ENCODE measurements at regions not wholly inside any gene's neighbourhood (a gene's known extent, or its start where the extent isn't known, plus 50 kb on each side); places are given as distances from the start of the nearest gene placed in this dataset.
"Not testable (repeated sequence)": the region's sequence is repeated elsewhere in the genome, so short reads cannot be mapped to it uniquely, and the experiment has no call there.

DNA sequence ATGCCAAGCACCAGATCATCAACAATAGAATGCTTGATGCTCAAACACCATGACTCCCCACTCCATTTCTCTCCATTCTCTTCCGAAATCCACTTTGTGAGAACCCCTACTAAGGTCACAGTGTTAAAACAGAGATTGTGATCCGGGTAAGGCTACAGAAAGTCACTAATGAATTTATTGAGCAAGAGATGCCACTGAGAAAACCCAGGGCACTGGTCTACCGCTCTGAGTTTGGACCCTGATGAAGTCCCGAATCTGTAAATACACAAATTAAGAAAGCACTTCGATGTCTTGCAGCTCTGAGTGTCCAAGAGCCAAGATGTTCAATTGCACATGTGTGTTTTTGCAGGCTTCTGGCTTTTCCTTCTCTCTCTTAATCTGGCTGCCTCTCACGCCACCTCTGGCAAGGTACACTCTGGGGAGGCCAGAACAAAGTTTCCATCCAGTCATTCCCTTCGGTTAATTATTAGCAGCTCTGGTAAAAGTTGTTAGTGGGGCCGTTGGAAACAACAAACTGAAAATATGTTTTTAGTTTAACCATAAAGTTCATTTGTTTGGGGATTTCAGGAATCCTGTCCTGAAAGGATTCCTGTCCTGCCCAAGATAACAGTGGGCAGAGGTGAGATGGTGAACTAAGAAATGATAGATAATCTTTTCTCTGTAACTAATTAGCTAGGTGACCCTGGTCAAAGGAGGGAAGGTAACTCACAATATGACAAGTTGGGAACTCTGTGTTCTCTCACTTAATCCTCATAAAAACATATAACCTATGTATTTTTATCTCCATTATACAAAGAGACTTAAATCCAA is 75.4 kb downstream of the BTG1 start:
- WGBS, result 72% methylated on average over 8 of the region's 8 CpGs
- no peak for DNase-seq (ENCODE audit: extremely low spot score)
- Histone ChIP-seq H3K36me3 (ENCODE audit: insufficient read depth) (no peaks in the 10 kb centered on the region), H3K27ac (ENCODE audit: low read depth) (peak overlapping the region; percentile 15), H3K4me3 (ENCODE audit: low read depth, low read length) (no peak overlapping the region), H3K4me1 (ENCODE audit: insufficient read depth) (peaks cover 1% of the 10 kb centered on the region)

GRCh38 chr12:92068459-92068858 is 77.2 kb downstream of the BTG1 start:
- peaks cover 1% of the 10 kb centered on the region for H3K4me1 ChIP-seq (ENCODE audit: insufficient read depth)
- DNase-seq (ENCODE audit: extremely low spot score), result no peak
- WGBS, result 89% methylated on average over 1 of the region's 1 CpG
- H3K27ac ChIP-seq (ENCODE audit: low read depth), result no peak overlapping the region
- H3K36me3 ChIP-seq (ENCODE audit: insufficient read depth), result no peaks in the 10 kb centered on the region
- H3K4me3 ChIP-seq (ENCODE audit: low read depth, low read length), result no peak overlapping the region

DNA sequence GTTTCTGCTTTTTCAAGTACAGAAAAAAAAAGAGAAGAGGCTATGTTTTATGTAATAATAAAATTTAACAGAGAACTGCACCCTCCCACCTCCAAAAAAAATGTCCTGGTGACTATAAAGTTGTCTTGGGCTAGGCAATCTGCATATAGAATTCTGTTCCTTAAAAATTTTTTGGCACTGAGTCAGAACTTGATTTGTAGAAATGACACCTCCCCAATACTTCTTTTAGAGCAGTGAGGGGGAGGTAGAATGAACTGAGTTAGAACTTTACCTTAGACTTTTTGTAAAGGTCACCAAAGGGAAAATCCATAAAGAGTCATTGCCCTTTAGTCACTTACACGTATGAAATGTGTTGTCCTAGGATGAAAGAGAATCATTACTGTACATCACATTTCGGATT is 80.0 kb downstream of the BTG1 start:
- Histone ChIP-seq H3K4me1 (ENCODE audit: insufficient read depth) (peaks cover 1% of the 10 kb centered on the region), H3K36me3 (ENCODE audit: insufficient read depth) (no peaks in the 10 kb centered on the region), H3K27ac (ENCODE audit: low read depth) (no peak overlapping the region), H3K4me3 (ENCODE audit: low read depth, low read length) (no peak overlapping the region)
- WGBS, result 70% methylated on average over 2 of the region's 2 CpGs
- DNase-seq (ENCODE audit: extremely low spot score), result no peak

- no peak for DNase-seq (ENCODE audit: extremely low spot score)
- 23% methylated on average over 8 of the region's 8 CpGs for WGBS
- H3K27ac ChIP-seq (ENCODE audit: low read depth), result peak overlapping the region; percentile 44
- H3K4me1 ChIP-seq (ENCODE audit: insufficient read depth), result peaks cover under 1% of the 10 kb centered on the region
- no peaks in the 10 kb centered on the region for H3K36me3 ChIP-seq (ENCODE audit: insufficient read depth)
- no peak overlapping the region for H3K4me3 ChIP-seq (ENCODE audit: low read depth, low read length)
Measured at GRCh38 chr12:92065018-92065499, 80.6 kb downstream of the BTG1 start.

DNA sequence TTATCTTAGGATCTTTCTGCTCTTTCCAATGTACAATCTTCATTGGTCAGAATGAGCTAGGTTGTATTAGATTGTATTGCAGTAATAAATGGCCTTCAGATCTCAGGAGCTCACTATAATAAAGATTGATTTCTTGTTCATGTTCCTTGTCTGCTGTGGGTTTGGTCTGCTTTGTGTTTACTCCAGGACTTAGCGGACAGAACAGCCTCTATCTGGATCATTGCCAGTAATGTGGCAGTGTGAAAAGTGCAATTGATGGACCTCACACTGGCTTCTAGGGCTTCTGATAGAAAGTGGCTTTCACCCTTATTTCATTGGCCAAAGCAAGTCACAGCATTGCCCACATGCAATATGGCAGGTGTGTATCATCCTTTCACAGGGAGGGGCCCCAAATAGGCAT is 81.2 kb downstream of the BTG1 start:
- WGBS, result 32% methylated on average over 1 of the region's 1 CpG
- no peaks in the 10 kb centered on the region for H3K4me1 ChIP-seq (ENCODE audit: insufficient read depth)
- DNase-seq (ENCODE audit: extremely low spot score), result no peak
- no peaks in the 10 kb centered on the region for H3K36me3 ChIP-seq (ENCODE audit: insufficient read depth)
- no peak overlapping the region for H3K4me3 ChIP-seq (ENCODE audit: low read depth, low read length)
- no peak overlapping the region for H3K27ac ChIP-seq (ENCODE audit: low read depth)

GRCh38 chr12:92063641-92064040 is 82.0 kb downstream of the BTG1 start:
- Histone ChIP-seq H3K4me3 (ENCODE audit: low read depth, low read length) (no peak overlapping the region), H3K36me3 (ENCODE audit: insufficient read depth) (no peaks in the 10 kb centered on the region), H3K27ac (ENCODE audit: low read depth) (peak overlapping the region; percentile 2), H3K4me1 (ENCODE audit: insufficient read depth) (no peaks in the 10 kb centered on the region)
- DNase-seq (ENCODE audit: extremely low spot score), result no peak
- WGBS, result 28% methylated on average over 3 of the region's 3 CpGs

DNA sequence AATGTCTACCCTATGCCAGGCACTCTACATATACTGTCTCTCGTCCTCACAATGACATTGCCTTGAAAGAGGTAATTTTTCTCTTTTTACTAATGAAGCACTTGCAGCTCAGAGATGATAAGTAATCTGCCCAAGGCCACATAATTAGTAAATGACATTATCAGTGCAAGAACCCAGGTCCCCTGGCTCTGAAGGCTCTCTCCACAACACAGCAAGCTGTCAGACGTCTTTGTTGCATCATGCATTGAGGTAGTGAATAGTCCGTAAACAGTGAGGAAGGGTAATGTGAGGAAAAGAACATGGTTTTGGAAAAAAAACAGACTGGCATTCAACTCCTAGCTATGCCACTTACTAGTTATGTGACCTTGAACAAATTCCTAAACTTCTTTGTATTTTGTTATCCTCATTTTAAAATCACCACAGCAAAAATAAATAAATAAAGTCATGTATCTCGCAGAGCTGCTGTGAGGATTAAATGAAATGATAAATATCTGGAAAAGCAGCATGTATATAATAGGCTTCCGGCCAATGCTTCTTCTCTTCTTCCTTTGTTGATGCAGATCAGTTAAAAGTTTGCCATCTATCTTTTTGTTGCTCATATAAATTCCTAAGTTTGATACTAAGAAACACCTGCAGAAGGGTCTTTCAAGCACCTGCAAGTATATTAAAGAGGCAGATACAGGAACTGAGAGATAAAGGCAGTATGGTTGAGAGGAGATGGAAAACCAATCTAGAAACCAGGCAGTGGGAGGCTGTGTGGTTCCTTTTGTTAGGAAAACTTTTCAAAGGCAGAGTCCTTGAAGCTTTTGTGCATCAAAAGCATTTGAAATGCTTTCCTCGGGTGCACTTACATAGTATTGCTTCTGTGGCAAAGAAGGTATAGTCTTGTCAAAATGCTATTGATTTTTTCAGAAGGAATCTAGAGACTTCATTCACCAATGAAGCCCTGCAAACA is 82.8 kb downstream of the BTG1 start:
- WGBS, result 85% methylated on average over 6 of the region's 6 CpGs
- Histone ChIP-seq H3K27ac (ENCODE audit: low read depth) (peak overlapping the region; percentile 2), H3K36me3 (ENCODE audit: insufficient read depth) (no peaks in the 10 kb centered on the region), H3K4me3 (ENCODE audit: low read depth, low read length) (no peak overlapping the region), H3K4me1 (ENCODE audit: insufficient read depth) (no peaks in the 10 kb centered on the region)
- DNase-seq (ENCODE audit: extremely low spot score), result no peak

DNA sequence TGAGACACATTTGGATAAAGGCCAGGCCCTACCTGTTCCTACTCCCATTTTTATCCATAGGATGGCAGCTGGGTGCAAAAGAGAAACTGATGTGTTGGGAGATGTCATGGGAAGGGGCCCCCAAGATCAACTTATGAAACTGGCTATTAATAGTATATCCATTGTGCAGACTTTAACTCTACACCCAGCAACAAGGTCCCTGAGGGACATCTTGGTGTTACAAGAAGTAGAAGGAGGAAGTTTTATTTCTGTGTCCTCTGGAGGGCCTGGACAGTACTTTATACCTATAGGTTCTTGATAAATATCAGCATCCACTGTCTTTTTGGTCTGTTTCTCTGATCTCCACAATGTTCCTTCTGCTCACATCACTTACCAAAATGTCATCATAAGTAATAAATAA is 84.6 kb downstream of the BTG1 start:
- no peak overlapping the region for H3K27ac ChIP-seq (ENCODE audit: low read depth)
- no peaks in the 10 kb centered on the region for H3K36me3 ChIP-seq (ENCODE audit: insufficient read depth)
- H3K4me3 ChIP-seq (ENCODE audit: low read depth, low read length), result no peak overlapping the region
- H3K4me1 ChIP-seq (ENCODE audit: insufficient read depth), result no peaks in the 10 kb centered on the region
- DNase-seq (ENCODE audit: extremely low spot score), result no peak

DNA sequence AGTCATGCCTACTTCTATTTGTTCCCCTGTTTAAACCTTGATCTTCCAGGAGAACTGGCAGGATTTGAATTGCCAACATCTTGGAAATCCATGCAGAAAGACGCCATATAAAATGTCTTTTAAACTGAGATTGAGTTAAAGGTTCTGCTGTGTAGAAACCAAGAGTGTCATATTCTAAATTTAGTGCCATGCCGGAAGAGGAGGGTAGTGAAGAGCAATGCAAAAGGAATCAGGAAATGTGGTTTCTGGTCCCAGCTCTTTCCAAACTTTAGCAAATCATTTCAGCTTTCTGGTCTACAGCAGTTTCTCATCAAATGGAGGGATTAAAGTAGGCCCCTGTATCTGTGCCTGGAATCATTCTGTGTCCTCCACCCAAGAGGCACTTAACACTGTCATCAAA is 85.7 kb downstream of the BTG1 start:
- no peaks in the 10 kb centered on the region for H3K36me3 ChIP-seq (ENCODE audit: insufficient read depth)
- DNase-seq (ENCODE audit: extremely low spot score), result no peak
- no peak overlapping the region for H3K4me3 ChIP-seq (ENCODE audit: low read depth, low read length)
- H3K27ac ChIP-seq (ENCODE audit: low read depth), result no peak overlapping the region
- H3K4me1 ChIP-seq (ENCODE audit: insufficient read depth), result no peaks in the 10 kb centered on the region
- whole genome bisulfite sequencing, result 51% methylated on average over 2 of the region's 2 CpGs

- Histone ChIP-seq H3K4me1 (ENCODE audit: insufficient read depth) (no peaks in the 10 kb centered on the region), H3K4me3 (ENCODE audit: low read depth, low read length) (no peak overlapping the region), H3K36me3 (ENCODE audit: insufficient read depth) (no peaks in the 10 kb centered on the region), H3K27ac (ENCODE audit: low read depth) (no peak overlapping the region)
- 96% methylated on average over 1 of the region's 1 CpG for WGBS
- DNase-seq (ENCODE audit: extremely low spot score), result no peak
Measured at GRCh38 chr12:92058664-92059063, 87.0 kb downstream of the BTG1 start.

DNA sequence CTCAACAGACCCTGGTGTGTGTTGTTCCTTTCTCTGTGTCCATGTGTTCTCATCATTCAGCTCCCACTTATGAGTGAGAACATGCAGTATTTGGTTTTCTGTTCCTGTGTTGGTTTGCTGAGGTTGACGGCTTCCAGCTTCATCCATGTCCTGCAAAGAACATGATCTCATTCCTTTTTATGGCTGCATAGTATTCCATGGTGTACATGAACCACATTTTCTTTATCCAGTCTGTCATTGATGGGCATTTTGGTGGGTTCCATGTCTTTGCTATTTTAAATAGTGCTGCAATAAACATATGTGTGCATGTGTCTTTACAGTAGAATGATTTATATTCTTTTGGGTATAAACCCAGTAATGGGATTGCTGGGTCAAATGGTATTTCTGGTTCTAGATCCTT is 88.9 kb downstream of the BTG1 start:
- not testable (repeated sequence) for H3K4me1 ChIP-seq (ENCODE audit: insufficient read depth); H3K36me3 ChIP-seq (ENCODE audit: insufficient read depth); H3K27ac ChIP-seq (ENCODE audit: low read depth); H3K4me3 ChIP-seq (ENCODE audit: low read depth, low read length); DNase-seq (ENCODE audit: extremely low spot score)
- 94% methylated on average over 1 of the region's 1 CpG for WGBS

GRCh38 chr12:92056290-92056689 is 89.4 kb downstream of the BTG1 start:
- Histone ChIP-seq H3K4me1 (ENCODE audit: insufficient read depth) (no peaks in the 10 kb centered on the region), H3K4me3 (ENCODE audit: low read depth, low read length) (no peak overlapping the region), H3K36me3 (ENCODE audit: insufficient read depth) (no peaks in the 10 kb centered on the region), H3K27ac (ENCODE audit: low read depth) (no peak overlapping the region)
- DNase-seq (ENCODE audit: extremely low spot score), result no peak
- 80% methylated on average over 2 of the region's 2 CpGs for WGBS

DNA sequence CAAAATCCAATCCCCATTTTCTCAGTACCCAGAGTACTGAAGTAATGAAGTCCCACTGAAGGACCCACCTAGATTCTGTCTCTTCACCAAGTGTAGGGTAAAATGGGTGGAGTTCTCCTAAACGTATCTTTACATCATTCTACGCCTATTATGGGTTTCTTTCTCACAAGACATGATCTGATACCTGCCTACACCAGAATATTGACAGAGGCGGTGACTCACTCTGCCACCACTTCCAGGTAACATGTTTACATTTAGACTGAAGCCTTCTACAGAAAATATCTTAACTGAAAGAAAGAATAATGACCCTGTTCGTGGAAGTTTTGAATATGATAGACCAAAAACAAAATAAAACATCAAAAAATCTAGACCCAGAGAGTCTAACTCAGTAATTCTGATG is 89.8 kb downstream of the BTG1 start:
- no peaks in the 10 kb centered on the region for H3K4me1 ChIP-seq (ENCODE audit: insufficient read depth)
- no peak overlapping the region for H3K27ac ChIP-seq (ENCODE audit: low read depth)
- no peak overlapping the region for H3K4me3 ChIP-seq (ENCODE audit: low read depth, low read length)
- H3K36me3 ChIP-seq (ENCODE audit: insufficient read depth), result no peaks in the 10 kb centered on the region
- 77% methylated on average over 4 of the region's 4 CpGs for WGBS
- DNase-seq (ENCODE audit: extremely low spot score), result no peak

DNA sequence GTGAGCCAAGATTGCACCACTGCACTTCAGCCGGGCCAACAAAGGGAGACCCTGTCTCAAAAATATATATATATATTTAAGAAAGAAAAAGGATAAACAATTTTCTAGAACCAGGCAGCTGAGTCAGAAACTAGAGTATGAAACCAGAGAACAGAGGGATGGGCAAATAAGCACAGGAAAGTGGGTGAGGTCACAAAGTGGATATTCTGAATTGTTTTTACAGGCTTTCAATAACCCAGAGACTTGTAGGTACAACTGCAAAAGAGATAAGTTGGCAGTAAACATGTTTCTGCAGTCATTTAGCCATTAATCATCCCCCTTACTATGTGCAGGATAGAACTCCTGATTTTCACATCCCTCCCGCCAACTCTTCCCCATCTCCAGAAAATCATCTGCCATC is 94.2 kb downstream of the BTG1 start:
- WGBS, result 91% methylated on average over 2 of the region's 2 CpGs
- H3K4me3 ChIP-seq (ENCODE audit: low read depth, low read length), result no peak overlapping the region
- H3K36me3 ChIP-seq (ENCODE audit: insufficient read depth), result no peaks in the 10 kb centered on the region
- no peaks in the 10 kb centered on the region for H3K4me1 ChIP-seq (ENCODE audit: insufficient read depth)
- DNase-seq (ENCODE audit: extremely low spot score), result no peak
- no peak overlapping the region for H3K27ac ChIP-seq (ENCODE audit: low read depth)
